NOMO-1 treated with DMSO at 0.1 percent for 48 hours (cell line): ENCODE measurements at regions not wholly inside any gene's neighbourhood (a gene's known extent, or its start where the extent isn't known, plus 50 kb on each side); places are given as distances from the start of the nearest gene placed in this dataset.

Experiments
- DNase-seq: peaks from one replicate; lab custom pipeline; 2025; ENCODE audit not compliant: unreplicated experiment; lab: John Stamatoyannopoulos, UW

GRCh38 chr13:105127732-105128131 is 1407.7 kb downstream of the EFNB2 start:
- DNase-seq = no peak

- DNase-seq = no peak
These were observed 1414.2 kb downstream of the EFNB2 start for GRCh38 chr13:105121221-105121620.

GRCh38 chr13:105118426-105118985 is 1417.0 kb downstream of the EFNB2 start:
- no peak for DNase-seq

GRCh38 chr13:105116966-105117365 is 1418.5 kb downstream of the EFNB2 start:
- no peak for DNase-seq

- no peak for DNase-seq
These were observed 1422.9 kb downstream of the EFNB2 start for GRCh38 chr13:105112561-105112960.

GRCh38 chr13:105107781-105108180 is 1427.7 kb downstream of the EFNB2 start:
- DNase-seq = no peak

GRCh38 chr13:105105471-105105870 is 1430.0 kb downstream of the EFNB2 start:
- DNase-seq = no peak

- DNase-seq = peak; percentile 12
These were observed 1437.9 kb downstream of the EFNB2 start for GRCh38 chr13:105097521-105097920.

GRCh38 chr13:105089858-105090643 is 1445.4 kb downstream of the EFNB2 start:
- DNase-seq = no peak

GRCh38 chr13:105087945-105088344 is 1447.5 kb downstream of the EFNB2 start:
- DNase-seq = no peak

GRCh38 chr13:105084931-105085330 is 1450.5 kb downstream of the EFNB2 start:
- DNase-seq = no peak

- no peak for DNase-seq
These were observed 1451.5 kb downstream of the EFNB2 start for GRCh38 chr13:105083992-105084391.

GRCh38 chr13:105074755-105075154 is 1460.7 kb downstream of the EFNB2 start:
- DNase-seq = no peak

- no peak for DNase-seq
These were observed 1462.4 kb downstream of the EFNB2 start for GRCh38 chr13:105073041-105073440.

- no peak for DNase-seq
These were observed 1465.0 kb downstream of the EFNB2 start for GRCh38 chr13:105070452-105070851.

GRCh38 chr13:105069106-105069505 is 1466.4 kb downstream of the EFNB2 start:
- DNase-seq = no peak

GRCh38 chr13:105063676-105064075 is 1471.8 kb downstream of the EFNB2 start:
- DNase-seq = no peak

GRCh38 chr13:105059786-105060185 is 1475.7 kb downstream of the EFNB2 start:
- DNase-seq = no peak

- peak; percentile 12 for DNase-seq
These were observed 1476.9 kb downstream of the EFNB2 start for GRCh38 chr13:105058517-105058916.

- DNase-seq = no peak
These were observed 1482.8 kb downstream of the EFNB2 start for GRCh38 chr13:105052711-105053110.

GRCh38 chr13:105050686-105051085 is 1484.8 kb downstream of the EFNB2 start:
- DNase-seq = no peak

GRCh38 chr13:105048677-105049076 is 1486.8 kb downstream of the EFNB2 start:
- DNase-seq = no peak
